NCI-H1436 (cell line): ENCODE measurements at regions not wholly inside any gene's neighbourhood (a gene's known extent, or its start where the extent isn't known, plus 50 kb on each side); places are given as distances from the start of the nearest gene placed in this dataset.

Experiments
- DNase-seq: peaks from one replicate; lab custom pipeline; 2025; lab: John Stamatoyannopoulos, UW

DNA sequence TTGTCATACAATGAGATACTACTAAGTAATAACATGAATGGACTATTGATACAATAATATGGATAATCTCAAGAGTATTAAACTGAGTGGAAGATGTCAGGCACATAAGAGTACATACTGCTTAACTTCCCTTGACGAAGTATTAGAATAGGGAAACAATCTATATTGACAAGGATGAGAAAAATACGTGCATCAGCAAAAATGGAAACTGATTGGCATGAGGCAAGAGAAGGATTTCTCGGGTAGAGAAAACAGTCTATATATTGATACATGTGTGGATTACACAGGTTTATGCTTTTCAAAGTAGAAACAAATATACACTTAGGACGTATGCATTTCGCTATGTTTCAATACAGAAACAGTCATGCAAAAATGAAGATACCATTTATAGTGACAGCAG is 57.4 kb downstream of the PRR20E start:
- no peak for DNase-seq

DNA sequence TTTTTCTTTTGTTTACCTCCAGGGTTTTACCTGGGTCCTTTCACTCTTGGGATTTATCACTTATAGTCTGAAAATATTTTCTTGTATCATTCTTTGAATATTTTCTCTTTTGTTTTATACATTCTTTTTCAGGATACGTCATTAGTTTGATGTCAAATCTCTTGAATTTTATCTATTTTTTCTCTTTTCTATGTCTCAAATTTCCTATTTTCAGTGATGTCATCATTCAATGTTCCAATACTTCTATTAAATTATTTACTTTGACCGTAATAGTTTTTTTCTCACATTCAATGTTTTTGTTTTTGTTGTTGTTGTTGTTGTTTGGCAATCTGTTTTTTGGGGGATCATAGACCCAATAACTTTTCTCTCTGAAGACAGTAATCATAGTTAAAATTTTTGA is 83.5 kb downstream of the PRR20E start:
- DNase-seq = no peak

DNA sequence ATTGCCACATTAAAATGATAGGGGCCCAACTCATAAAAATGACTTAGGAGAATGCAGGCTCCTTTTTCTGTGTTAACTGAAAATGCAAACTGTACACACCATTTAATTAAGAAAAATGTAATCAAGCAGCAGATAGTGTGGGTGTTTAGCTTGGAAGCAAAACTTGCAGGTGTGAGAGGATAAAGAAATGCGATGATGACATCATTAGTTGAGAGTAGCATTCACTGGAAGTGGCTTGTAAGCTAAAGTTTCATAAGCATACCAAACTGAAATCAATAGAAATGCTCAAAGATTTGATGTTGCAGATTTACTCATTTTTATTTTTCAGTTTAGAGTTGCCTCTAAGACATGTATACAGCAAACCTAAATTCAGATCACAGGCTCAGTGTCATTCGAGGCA is 86.6 kb downstream of the PRR20E start:
- DNase-seq = no peak

DNA sequence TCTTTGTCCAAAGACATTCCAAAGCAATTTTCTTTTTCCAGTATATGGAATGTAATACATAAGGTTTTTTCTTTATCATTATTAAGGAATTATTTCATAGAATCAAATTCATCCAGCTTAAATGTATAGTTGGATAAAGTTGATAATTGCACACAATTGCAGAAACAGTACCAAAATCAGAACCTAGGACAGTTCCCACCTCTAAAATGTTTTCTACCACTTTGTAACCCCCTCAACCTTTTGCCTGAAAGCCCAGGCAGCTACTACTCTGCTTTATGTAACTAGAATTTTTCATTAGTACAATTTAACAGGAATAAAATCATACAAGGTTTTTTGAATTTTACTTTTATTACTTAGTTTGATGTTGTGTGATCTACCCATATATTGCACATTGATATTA is 98.0 kb downstream of the PRR20E start:
- DNase-seq = no peak

DNA sequence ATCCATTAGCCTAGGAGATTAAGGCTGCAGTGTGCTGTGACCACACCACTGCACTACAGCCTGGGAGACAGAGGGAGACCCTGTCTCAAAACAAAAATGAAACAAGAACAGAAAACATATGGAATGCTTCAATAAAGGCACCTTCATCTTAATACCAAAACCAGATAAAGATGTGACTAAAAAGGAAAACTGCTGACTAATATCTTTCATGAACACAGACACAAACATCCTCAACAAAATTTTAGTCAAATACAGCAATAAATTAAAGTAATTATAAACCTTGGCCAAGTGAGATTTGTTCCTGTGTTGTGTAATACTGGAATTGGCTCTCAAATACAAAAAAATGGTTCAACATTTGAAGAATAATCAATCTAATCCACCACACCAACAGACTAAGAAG is 103.5 kb downstream of the PRR20E start:
- DNase-seq = no peak

DNA sequence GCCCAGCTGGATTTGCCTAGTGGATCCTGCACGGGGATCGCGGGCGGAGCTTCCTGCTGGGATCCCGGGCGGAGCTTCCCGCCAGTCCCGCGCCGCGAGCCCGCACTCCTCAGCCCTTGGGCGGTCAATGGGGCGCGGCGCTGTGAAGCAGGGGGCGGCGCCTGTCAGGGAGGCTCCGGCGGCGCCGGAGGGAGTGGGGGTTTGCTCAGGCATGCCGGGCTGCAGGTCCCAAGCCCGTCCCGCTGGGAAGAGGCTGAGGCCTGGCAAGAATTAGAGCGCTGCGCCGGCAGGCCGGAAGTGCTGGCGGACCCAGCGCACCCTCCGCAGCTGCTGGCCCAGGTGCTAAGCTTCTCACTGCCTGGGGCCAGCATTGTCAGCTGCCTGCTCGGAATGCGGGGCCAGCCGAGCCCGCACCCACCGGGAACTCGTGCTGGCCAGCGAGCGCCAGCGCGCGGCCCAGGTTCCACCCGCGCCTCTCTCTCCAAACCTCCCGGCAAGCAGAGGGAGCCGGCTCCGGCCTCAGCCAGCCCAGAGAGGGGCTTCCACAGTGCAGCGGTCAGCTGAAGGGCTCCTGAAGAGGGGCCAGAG is 119.6 kb downstream of the PRR20E start:
- no peak for DNase-seq

DNA sequence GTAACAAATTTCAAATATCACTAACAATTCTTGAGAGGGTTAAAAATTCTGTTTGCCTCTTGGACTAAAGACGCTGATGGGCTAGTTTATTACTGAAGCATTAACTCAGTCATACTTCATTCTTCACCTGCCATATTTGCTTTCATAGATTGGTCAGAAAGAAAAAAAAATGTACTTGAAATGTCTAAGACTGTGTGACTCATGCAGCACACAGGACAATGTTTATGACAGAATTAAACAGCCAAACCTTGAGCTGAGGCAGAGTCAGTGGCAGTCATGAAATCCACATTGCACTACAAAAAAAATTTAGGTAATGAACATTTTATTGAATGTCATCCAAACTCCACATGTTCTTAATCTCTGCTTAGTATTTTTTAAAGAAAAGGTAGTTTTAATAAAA is 135.6 kb downstream of the PRR20E start:
- no peak for DNase-seq

DNA sequence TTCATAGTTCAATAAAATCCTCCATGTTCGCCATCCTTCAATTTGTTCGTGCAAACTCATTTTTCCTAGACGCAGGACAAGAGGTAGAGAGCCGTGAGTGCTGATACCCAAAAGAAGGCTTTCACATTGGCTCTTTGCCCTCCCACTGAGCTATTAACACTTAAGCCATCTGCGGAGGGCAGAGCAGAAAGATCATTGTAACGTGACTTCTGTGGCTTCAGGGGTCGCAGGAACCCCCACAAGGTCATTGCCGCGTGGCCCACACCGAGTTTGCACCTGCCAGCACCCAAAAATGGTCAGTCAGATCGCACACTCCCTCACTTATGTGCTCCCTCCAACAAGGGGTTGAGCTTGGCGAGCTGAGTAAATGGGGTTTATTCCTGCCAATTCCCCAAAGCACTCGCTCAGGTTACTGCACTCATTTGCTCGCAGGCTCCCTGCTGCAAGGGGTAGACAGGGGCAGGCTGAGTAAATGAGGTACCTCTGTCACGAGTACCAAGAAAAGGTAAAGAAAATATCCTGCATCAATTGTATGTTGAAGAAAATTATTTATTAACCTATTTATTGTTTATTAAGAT is 144.1 kb downstream of the PRR20E start:
- no peak for DNase-seq

DNA sequence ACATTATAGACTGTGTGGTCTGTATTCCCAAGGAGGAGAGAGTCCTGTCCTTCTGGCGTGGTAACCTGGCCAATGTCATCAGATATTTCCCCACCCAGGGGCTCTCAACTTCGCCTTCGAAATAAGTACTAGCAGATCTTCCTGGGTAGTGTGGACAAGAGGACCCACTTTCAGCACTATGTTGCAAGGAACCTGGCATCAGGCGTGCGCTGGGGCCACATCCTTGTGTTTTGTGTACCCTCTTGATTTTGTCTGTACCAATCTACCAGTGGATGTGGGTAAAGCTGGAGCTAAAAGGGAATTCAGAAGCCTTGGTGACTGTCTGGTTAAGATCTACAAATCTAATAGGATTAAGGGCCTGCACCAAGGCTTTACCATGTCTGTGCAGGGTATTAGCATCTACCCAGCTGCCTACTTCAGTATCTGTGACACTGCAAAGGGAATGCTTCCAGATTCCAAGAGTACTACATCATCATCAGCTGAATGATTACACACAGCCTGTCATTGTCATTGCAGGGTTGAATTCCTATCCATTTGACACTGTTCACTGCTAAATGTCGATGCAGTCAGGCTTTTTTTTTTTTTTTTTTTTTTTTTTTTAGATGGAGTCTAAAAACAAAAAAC is 148.0 kb downstream of the PRR20E start:
- DNase-seq = no peak

DNA sequence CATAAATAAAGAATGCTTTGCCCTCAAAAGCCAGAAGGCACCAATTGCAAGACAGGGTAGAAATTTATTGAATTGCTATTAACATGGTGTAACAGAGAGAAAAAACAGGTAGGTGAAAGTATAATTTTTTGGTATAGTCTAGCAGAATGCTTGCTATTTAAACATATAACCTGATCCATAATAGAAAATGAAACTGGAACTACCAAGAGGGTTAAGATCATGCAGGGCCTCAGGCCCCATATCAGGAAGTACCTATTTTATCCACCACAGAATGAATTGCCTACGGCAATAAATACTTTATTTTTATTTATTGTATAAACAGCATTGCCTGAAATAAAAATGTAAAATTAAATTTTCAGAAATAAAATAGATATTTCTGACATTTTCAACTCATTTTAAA is 159.5 kb downstream of the PRR20E start:
- no peak for DNase-seq

DNA sequence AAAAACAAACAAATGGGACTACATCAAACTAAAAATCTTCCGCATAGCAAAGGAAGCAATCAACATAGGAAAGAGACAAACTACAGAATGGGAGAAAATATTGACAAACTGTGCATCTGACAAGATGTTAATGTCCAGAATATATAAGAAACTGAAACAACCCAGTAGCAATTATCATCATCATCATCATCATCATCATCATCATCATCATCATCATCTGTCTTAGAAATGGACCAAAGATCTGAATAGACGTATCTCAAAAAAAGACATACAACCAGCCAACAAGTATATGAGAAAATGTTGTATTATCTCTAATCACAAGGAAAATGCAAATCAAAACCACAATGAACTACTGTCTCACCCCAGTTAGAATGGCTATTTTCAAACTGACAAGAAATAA is 173.9 kb downstream of the PRR20E start:
- DNase-seq = no peak

DNA sequence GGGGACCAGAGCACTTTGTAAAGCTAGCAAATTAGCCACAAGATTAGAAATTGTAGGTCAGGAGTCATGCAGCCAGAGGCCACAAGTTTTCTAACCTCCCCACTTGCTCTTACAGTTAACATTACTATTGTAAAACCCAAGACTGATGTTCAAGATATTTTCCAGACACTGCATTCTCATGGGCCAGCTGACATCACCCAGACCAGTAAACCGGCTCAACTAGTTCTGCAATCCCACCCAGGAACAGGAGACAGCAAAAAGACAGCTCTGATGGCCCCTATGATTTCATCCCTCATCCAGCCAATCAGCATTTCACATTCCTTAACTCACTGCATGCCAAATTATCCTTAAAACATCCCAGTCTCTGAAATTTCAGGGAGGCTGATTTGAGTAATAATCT is 178.5 kb downstream of the PRR20E start:
- DNase-seq = no peak

DNA sequence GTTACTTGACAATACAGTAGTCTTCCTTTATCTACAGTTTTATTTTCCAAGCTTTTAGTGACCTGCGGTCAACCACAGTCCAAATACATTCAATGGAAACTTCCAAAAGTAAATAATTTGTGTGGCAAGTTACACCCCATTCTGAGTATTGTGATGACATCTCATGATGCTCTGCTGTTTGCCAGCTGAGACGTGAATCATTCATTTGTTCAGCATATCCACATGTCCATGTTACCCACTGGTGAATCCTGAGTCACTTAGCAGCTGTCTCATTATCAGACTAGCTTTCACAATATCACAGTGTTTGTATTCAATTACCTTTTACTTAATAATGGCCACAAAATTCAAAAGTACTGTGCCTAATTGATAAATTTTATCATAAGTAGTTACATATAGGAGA is 179.8 kb downstream of the PRR20E start:
- no peak for DNase-seq

DNA sequence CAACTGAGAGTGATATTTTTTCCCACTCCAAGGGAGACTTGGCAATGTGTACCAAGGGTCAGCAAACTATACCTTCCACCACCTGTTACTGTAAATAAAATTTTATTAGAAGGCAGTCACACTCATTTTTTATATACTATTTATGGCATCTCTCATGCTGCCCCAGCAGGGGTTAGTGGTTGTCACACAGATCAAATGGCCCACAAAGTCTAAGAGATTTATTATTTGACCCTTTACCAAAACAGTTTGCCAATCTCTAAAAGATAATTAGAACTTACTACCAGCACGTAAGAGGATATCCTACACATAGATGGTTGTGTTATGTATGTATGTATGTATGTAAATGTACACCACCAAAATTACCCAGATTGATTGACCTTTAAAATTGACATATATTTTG is 185.1 kb downstream of the PRR20E start:
- no peak for DNase-seq

DNA sequence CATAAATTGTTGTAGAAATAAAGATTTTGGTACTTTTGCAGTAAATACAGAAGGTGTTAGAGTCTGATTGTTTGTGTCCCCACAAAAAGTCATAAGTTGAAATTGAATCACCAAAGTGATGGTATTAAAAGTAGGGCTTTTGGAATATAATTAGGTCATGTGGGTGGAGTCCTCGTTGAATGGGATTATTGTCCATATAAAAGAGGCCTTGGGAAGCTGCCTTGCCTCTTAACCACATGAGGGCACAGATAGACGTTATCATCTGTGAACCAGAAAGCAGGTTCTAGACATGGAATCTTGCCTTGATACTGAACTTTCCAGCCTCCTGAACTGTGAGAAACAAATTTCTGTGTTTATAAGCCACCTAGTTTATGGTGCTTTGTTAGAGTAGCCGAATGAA is 186.8 kb downstream of the PRR20E start:
- DNase-seq = no peak

DNA sequence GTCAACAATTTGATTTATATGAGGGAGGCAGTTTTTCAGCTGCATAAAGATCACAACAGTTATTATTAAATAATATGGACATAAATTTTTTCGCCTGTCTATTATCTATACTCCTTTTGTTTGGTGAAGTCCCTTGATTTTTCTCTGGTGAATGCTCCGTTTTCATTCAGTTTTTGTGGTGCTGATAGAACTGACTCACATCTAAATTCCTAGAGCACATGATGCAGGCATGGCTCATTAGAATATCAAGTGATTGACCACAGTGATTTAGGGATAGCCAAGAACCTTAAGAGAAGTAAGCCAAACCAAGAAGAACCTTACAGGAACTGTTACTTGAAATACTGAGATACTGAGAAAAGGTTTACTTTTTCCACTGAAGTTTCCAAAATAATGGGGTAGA is 208.9 kb downstream of the PRR20E start:
- DNase-seq = no peak

DNA sequence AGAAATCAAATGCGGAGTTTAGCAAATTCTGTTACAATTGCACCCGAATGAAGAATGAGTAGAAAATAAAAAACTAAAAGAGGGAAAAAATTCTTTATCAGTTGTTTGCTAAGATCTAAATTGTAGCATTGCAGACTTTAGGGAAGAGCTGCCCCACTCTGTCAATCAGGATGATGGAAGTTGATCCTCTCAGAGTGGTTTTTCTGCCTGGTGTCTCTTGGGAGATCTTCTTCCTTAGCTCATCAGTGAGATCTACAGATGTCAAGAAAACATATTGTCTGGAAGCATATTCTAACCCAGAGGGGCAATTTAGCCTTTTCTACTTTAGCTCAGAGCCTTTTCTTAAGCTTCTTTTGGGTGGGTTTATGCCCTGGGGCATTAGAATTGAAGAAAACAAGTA is 223.2 kb upstream of the PCDH17 start:
- DNase-seq = no peak

DNA sequence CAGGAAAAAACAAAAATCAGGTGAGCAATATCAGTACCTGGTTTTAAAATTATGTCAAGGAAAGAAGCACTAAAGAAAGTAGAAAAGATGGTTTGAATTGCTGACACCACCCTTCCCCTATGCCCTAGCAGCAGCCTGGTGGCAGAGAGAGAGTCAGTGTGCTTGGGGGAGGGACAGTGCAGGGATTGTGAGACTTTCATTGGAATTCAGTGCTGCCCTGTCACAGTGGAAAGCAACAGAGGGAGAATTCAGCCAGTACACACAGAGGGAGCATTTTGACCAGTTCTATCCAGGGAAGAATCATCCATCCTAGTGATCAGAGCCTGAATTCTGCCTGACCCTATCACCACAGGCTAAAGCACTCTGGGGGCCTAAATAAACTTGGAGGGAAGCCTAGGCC is 222.4 kb upstream of the PCDH17 start:
- no peak for DNase-seq

DNA sequence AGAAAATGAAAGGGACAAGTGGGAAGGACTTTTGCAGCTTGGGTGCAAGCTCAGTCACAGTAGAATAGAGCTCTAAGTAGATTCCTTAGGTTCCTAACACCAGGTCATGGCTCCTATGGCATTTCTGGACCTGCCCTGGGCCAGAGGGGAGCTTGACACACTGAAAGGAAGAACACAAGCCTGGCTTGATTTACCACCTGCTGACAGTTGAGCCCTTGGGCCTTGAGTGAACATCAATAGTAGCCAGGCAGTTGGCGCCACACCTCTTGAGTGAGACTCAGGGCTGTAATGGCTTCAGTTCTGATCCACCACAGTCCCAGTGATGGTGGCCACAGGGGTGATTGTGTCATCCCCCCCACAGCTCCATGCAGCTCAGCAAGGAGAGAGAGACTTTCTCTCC is 221.9 kb upstream of the PCDH17 start:
- no peak for DNase-seq

DNA sequence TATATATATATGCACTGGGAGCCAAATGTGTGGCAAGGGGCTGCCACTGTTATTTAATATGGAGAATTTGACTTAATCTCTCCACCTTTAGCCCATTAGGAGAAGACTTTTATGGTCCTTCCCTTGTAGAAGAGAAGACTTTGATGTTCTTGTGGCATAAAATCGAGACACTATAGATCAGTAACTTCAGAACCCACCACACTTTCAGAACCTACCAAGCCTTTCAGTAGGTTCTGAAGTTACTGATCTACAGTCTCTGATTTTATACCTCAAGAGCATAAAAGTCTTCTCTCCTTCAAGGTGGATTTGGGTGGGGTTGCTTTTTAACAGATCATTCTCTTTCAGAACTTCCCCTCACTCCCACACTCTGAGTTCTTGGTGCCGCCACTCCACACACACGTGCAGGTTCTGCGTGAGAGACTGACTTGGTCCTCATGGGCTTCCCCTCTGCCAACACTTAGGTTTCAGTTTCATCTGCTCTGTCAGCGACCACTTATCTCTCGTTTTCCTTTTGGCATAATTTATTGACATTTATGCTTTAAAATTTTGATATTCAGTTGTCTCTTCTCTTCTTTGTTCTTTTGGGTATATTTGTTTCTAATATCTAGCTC is 213.4 kb upstream of the PCDH17 start:
- no peak for DNase-seq

DNA sequence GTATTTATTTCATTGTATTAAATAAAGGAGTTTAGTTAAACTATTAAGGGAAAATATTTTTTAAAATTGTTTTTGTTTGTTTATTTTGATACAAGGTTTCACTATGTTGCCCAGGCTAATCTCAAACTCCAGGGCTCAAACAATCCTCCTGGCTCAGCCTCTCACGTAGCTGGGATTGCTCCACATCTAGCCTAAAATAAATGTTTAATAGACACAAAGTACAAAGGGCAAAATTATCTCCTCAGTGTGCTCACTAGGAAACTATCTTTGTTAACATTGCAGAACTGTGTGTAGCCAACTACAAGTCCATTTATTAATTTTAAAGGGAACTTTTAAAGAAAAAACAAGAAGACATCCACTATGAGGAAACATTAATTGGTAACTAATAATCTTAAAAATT is 207.2 kb upstream of the PCDH17 start:
- no peak for DNase-seq

DNA sequence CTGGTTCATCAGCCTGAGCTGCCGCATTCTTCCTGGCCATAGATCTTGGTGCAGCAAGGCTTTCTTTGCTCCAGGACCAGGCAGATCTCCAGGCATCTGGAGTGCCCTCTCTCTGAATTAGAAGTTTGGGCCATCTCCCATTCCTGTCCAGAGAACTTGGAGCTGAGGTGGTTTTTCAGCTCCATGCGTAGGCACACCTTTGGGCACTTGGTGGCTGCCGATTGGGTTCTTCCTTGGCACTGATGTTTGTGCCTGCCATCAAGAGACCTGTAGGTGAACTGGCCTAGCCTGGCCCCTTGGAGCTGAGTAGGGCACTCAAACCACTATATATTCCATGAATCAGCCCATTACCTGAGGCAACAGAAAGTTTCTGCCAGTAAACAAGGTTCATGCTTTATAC is 206.0 kb upstream of the PCDH17 start:
- no peak for DNase-seq

DNA sequence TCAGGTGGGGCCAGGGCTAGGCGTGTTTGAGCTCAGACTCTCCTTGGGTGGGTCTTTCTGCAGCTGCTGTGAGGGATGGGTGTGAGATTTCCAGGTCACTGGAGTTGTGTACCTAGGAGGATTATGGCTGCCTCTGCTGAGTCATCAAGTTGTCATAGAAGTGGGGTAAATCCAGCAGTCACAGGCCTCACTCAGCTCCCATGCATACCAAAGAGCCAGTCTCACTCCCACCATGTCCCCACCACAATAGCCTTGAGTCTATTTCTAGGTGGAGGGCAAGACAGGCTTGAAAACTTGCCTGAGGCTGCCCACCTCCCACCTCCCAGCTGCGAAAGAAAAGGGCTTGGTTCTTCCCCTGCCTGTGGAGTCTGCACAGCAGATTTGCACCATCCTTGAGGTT is 194.0 kb upstream of the PCDH17 start:
- DNase-seq = no peak

DNA sequence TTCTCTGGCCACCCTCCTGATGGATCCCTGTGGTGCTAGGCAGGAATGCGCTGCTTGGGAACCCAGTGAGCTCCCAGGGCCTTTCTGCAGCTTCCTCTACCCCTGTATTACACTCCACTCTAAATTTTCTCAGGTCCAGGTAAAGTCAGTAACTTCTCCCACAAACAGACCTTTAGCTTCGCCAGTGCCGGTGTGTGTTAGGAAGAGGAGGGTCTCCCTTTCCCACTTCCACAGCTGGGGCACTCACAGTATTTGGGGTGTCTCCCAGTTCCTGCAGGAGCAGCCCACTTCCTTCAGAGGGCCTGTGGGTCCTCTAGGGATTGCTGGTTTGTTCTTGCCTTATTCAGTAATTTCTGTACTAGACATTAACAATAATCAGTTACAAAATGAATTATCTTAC is 193.5 kb upstream of the PCDH17 start:
- DNase-seq = no peak
